A549 (cell line): ENCODE measurements at regions not wholly inside any gene's neighbourhood (a gene's known extent, or its start where the extent isn't known, plus 50 kb on each side); places are given as distances from the start of the nearest gene placed in this dataset.

Source experiments
- ATAC-seq, 2 experiments: fragments of 200-7000 bp in 1 of 2; fragments of >200 bp in 1 of 2; cut with Nextera tagmentation in 1 of 2; cut with Tn5 transposase in 1 of 2; 3 replicates each; pipeline versions ENCODE4 v1.8.0 to v1.9.1; 2018 to 2020; ENCODE audit warnings: mild to moderate bottlenecking in 1 of 2, moderate library complexity in 1 of 2
- CTCF ChIA-PET: fragments of 300-600 bp; sonication (Branson Sonifier 250); formaldehyde crosslinking; extraction: SDS; loops from one replicate; lab custom pipeline; 2021; ENCODE audit warnings: antibody characterized with exemption, inconsistent platforms; lab: Yijun Ruan, JAX
- POLR2A ChIA-PET: fragments of 350-600 bp; formaldehyde crosslinking; extraction: SDS; loops from one replicate; lab custom pipeline; 2021; ENCODE audit warnings: antibody characterized with exemption, inconsistent platforms; lab: Yijun Ruan, JAX
- DNase-seq, 2 experiments: peaks; one replicate each; pipeline versions ENCODE4 v3.0.0 to v3.0.0-alpha.2; 2011 to 2016; ENCODE audit warnings: low read depth in 1 of 2, low spot score in 1 of 2
- FAIRE-seq: peaks from 2 replicates; lab custom pipeline; 2011; peaks lifted over from hg19 to GRCh38; lab: Jason Lieb, UNC
- H3K27ac ChIP-seq, 2 experiments: fragments of >200 bp; sonication (Bioruptor Twin); formaldehyde crosslinking; 3 replicates each; pipeline ENCODE4 v1.5.1; 2016 to 2017
- H3K4me1 ChIP-seq: fragments of >200 bp; sonication (Bioruptor Twin); formaldehyde crosslinking; 3 replicates; pipeline ENCODE4 v1.6.1; 2016
- H3K4me2 ChIP-seq: fragments of >200 bp; sonication (Bioruptor Twin); formaldehyde crosslinking; 3 replicates; pipeline ENCODE4 v1.6.1; 2016
- H3K4me3 ChIP-seq: fragments of >200 bp; sonication (Bioruptor Twin); formaldehyde crosslinking; 3 replicates; pipeline ENCODE4 v1.5.1; 2016
- H3K9me3 ChIP-seq: fragments of >200 bp; sonication (Bioruptor Twin); formaldehyde crosslinking; 3 replicates; pipeline ENCODE4 v1.6.1; 2016
- CBX2 ChIP-seq: fragments of 200-600 bp; sonication (generic); IDR thresholded peaks from 2 replicates; pipeline ENCODE4 v1.6.1; 2016; ENCODE audit warnings: low read depth, mild to moderate bottlenecking, borderline replicate concordance
- EHMT2 ChIP-seq: fragments of 200-600 bp; sonication (generic); IDR thresholded peaks from 2 replicates; pipeline ENCODE4 v1.6.1; 2016; ENCODE audit warnings: antibody characterized with exemption, low read depth, mild to moderate bottlenecking, moderate library complexity
- FOSL2 ChIP-seq, 2 experiments: fragments of 450-650 bp in 1 of 2; fragments of >200 bp in 1 of 2; sonication (Bioruptor Twin) in 1 of 2; formaldehyde crosslinking; IDR thresholded peaks; 2 replicates each; pipeline versions ENCODE4 v1.5.0 to v1.6.1; 2016 to 2020; ENCODE audit warnings: mild to moderate bottlenecking in 1 of 2, moderate library complexity in 1 of 2
- HOXB5 ChIP-seq: fragments of 250-450 bp; sonication (Bioruptor Pico); IDR thresholded peaks from 2 replicates; pipeline ENCODE4 v1.5.0; 2020; ENCODE audit warnings: mild to moderate bottlenecking, moderate library complexity
- JUNB ChIP-seq: fragments of >200 bp; sonication (Bioruptor Twin); formaldehyde crosslinking; IDR thresholded peaks from 2 replicates; pipeline ENCODE4 v1.6.1; 2016
- KDM1A ChIP-seq: fragments of 200-600 bp; sonication (generic); IDR thresholded peaks from 2 replicates; pipeline ENCODE4 v1.6.1; 2016; ENCODE audit warnings: low read depth, mild to moderate bottlenecking
- MAFK ChIP-seq: fragments of 450-650 bp; IDR thresholded peaks from 2 replicates; pipeline ENCODE4 v1.6.1; 2014; ENCODE audit not compliant: partially characterized antibody
- NFE2L2 ChIP-seq: fragments of 150-350 bp; conservative IDR thresholded peaks from 2 replicates; pipeline ENCODE4 v1.6.1; 2014; ENCODE audit warnings: low read length
- NPAS2 ChIP-seq: fragments of 250-450 bp; sonication (Bioruptor Pico); IDR thresholded peaks from 2 replicates; pipeline ENCODE4 v1.8.0; 2022; ENCODE audit warnings: mild to moderate bottlenecking, moderate library complexity, borderline replicate concordance
- PHF8 ChIP-seq: fragments of 200-600 bp; sonication (generic); IDR thresholded peaks from 2 replicates; pipeline ENCODE4 v1.6.1; 2016; ENCODE audit warnings: low read depth, mild to moderate bottlenecking, antibody characterized with exemption, moderate library complexity, borderline replicate concordance
- POLR2A ChIP-seq: IDR thresholded peaks from 2 replicates; pipeline ENCODE4 v1.6.1; 2012; ENCODE audit warnings: mild to moderate bottlenecking, low read length
- RAD21 ChIP-seq, 2 experiments: fragments of >200 bp in 1 of 2; sonication (Bioruptor Twin) in 1 of 2; formaldehyde crosslinking in 1 of 2; IDR thresholded peaks in 1 of 2; conservative IDR thresholded peaks in 1 of 2; 2 replicates in 1 of 2; 3 replicates in 1 of 2; pipeline ENCODE4 v1.6.1; 2012 to 2018; ENCODE audit warnings: inconsistent platforms in 1 of 2
- RARB ChIP-seq: fragments of 250-450 bp; sonication (Bioruptor Pico); IDR thresholded peaks from 2 replicates; pipeline ENCODE4 v1.8.0; 2021; ENCODE audit warnings: mild to moderate bottlenecking, moderate library complexity
- RCOR1 ChIP-seq: fragments of 150-350 bp; IDR thresholded peaks from 2 replicates; pipeline ENCODE4 v1.6.1; 2014; ENCODE audit warnings: antibody characterized with exemption, low read length, low read depth
- RFX5 ChIP-seq: fragments of 450-650 bp; IDR thresholded peaks from 2 replicates; pipeline ENCODE4 v1.7.1; 2014; ENCODE audit warnings: antibody characterized with exemption, mild to moderate bottlenecking, moderate library complexity
- RNF2 ChIP-seq: fragments of 200-600 bp; sonication (generic); IDR thresholded peaks from 2 replicates; pipeline ENCODE4 v1.6.1; 2016; ENCODE audit warnings: low read depth, mild to moderate bottlenecking, antibody characterized with exemption, moderate library complexity, borderline replicate concordance
- ZNF302 ChIP-seq: fragments of 250-450 bp; sonication (Bioruptor Pico); IDR thresholded peaks from 2 replicates; pipeline ENCODE4 v1.9.0; 2021; ENCODE audit warnings: inconsistent platforms, mild to moderate bottlenecking, moderate library complexity
- WGBS: methylation state at CpG from one replicate; pipeline ENCODE4 v1.1.6; 2017; ENCODE audit errors: missing lambda C conversion rate; 5-methylcytosine and 5-hydroxymethylcytosine counted together
- TF ChIP-seq, protein P1 (sequence below): IDR thresholded peaks from 2 replicates; pipeline ENCODE4 v1.6.1; 2012; ENCODE audit warnings: low read depth, borderline replicate concordance
- TF ChIP-seq, protein P2 (sequence below): fragments of >200 bp; sonication (Bioruptor Twin); formaldehyde crosslinking; IDR thresholded peaks from 3 replicates; pipeline ENCODE4 v1.6.1; 2016
- TF ChIP-seq, protein P3 (sequence below): fragments of 250-450 bp; sonication (Bioruptor Pico); IDR thresholded peaks from 2 replicates; pipeline ENCODE4 v1.5.0; 2020; ENCODE audit warnings: low read depth, mild to moderate bottlenecking, moderate library complexity

DNA sequence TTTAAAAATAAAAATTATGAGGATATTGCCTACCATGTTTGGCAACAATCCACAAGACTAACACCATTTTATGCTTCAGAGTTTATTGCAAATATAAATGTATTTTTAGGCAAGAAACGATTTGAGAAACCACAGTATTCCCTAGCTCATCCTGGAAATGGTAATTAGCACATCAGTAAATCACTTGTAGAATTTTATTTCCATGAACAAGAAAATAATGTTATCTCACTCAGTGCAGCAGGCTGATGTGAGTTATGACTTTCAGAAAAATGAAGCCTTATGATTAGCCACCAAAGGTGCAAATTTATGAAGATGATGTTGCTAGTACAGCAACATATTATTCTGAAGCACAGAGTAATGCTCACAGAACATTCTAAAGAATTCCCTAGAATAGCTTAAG lies 127.7 kb upstream of the GJE1 start (continued):
- no peak for TF ChIP-seq RARB (CRISPR knock-in tag)

DNA sequence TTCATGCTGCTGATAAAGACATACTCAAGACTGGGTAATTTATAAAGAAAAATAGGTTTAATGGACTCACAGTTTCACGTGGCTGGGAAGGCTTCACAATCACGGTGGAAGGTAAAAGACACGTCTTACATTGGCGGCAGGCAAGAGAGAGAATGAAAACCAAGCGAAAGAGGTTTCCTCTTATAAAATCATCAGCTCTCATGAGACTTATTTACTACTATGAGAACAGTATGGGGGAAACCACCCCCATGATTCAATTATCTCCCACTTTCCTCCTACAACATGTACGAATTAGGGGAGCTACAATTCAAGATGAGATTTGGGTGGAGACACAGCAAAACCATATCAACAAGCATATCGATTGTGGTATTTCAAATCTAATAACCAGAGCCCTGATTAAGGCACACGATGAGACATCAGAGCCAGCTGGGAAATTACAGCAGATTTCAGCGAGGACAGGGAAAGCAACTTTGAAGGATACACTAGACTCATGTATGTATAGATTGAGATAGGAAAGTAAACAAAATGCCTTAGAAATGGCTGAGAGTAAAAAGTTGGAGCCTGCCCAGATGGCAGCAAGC lies 129.8 kb upstream of the GJE1 start:
- ChIA-PET POLR2A (no interaction called here), CTCF (no interaction called here)
- TF ChIP-seq JUNB (no peak), RFX5 (no peak), KDM1A (no peak), NPAS2 (CRISPR knock-in tag) (no peak), RARB (CRISPR knock-in tag) (no peak), ZNF302 (no peak), FOSL2 (IDR thresholded peaks at IDR 0.05) (no peak), FOSL2 (CRISPR knock-in tag; IDR thresholded peaks at IDR 0.05) (no peak), RCOR1 (no peak), POLR2A (no peak), PHF8 (no peak), NFE2L2 (no peak), MAFK (no peak), RAD21 (conservative IDR thresholded peaks at IDR 0.05 in 1 of 2, IDR thresholded peaks at IDR 0.05 in 1 of 2) (no peak), HOXB5 (CRISPR knock-in tag) (no peak)
- TF ChIP-seq, protein P1, sequence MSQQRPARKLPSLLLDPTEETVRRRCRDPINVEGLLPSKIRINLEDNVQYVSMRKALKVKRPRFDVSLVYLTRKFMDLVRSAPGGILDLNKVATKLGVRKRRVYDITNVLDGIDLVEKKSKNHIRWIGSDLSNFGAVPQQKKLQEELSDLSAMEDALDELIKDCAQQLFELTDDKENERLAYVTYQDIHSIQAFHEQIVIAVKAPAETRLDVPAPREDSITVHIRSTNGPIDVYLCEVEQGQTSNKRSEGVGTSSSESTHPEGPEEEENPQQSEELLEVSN: no peak
- TF ChIP-seq, protein P2, sequence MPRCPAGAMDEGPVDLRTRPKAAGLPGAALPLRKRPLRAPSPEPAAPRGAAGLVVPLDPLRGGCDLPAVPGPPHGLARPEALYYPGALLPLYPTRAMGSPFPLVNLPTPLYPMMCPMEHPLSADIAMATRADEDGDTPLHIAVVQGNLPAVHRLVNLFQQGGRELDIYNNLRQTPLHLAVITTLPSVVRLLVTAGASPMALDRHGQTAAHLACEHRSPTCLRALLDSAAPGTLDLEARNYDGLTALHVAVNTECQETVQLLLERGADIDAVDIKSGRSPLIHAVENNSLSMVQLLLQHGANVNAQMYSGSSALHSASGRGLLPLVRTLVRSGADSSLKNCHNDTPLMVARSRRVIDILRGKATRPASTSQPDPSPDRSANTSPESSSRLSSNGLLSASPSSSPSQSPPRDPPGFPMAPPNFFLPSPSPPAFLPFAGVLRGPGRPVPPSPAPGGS: no peak
- TF ChIP-seq, protein P3, sequence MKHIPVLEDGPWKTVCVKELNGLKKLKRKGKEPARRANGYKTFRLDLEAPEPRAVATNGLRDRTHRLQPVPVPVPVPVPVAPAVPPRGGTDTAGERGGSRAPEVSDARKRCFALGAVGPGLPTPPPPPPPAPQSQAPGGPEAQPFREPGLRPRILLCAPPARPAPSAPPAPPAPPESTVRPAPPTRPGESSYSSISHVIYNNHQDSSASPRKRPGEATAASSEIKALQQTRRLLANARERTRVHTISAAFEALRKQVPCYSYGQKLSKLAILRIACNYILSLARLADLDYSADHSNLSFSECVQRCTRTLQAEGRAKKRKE (CRISPR knock-in tag): no peak
- no peak overlapping the region for H3K4me3 ChIP-seq
- no peak for DNase-seq
- no peak overlapping the region for H3K27ac ChIP-seq
- H3K4me2 ChIP-seq: no peak overlapping the region
- H3K9me3 ChIP-seq: no peaks in the 10 kb centered on the region
- no peak for ATAC-seq
- no peaks in the 10 kb centered on the region for H3K4me1 ChIP-seq
- WGBS: 80% methylated on average over 9 of the region's 9 CpGs
- FAIRE-seq: no peak

DNA sequence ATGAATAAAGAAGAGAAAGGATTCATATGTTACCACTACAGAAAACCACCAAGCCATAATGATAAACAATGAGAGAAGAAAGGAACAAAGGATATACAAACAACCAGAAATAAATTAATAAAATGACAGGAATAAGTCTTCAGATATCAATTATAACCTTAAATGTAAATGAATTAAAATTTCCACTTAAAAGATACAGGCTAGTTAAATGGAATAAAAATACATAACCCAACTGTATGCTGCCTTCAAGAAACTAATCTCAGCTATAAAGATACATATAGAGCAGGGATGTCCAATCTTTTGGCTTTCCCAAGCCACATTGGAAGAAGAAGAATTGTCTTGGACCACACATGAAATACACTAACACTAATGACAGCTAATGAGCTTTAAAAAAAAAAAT lies 135.9 kb upstream of the GJE1 start:
- no peak for DNase-seq
- TF ChIP-seq CBX2: no peak
- no peak for TF ChIP-seq EHMT2
- no peak for TF ChIP-seq ZNF302
- TF ChIP-seq RNF2: no peak
- TF ChIP-seq, protein P2: no peak
- ChIA-PET CTCF (interaction anchor here (1.1 kb wide), 1 partner anchor 108 kb away, joined by 3 read pairs; no protein-coding TSS in a partner anchor), POLR2A (no interaction called here)
- no peaks in the 10 kb centered on the region for H3K9me3 ChIP-seq
- no peak overlapping the region for H3K4me3 ChIP-seq
- no peak overlapping the region for H3K27ac ChIP-seq
- H3K4me2 ChIP-seq: no peak overlapping the region
- H3K4me1 ChIP-seq: no peaks in the 10 kb centered on the region
- ATAC-seq: no peak
- FAIRE-seq: no peak
